ENCODE measurements at regions not wholly inside any gene's neighbourhood (a gene's known extent, or its start where the extent isn't known, plus 50 kb on each side); places are given as distances from the start of the nearest gene placed in this dataset.

DNA sequence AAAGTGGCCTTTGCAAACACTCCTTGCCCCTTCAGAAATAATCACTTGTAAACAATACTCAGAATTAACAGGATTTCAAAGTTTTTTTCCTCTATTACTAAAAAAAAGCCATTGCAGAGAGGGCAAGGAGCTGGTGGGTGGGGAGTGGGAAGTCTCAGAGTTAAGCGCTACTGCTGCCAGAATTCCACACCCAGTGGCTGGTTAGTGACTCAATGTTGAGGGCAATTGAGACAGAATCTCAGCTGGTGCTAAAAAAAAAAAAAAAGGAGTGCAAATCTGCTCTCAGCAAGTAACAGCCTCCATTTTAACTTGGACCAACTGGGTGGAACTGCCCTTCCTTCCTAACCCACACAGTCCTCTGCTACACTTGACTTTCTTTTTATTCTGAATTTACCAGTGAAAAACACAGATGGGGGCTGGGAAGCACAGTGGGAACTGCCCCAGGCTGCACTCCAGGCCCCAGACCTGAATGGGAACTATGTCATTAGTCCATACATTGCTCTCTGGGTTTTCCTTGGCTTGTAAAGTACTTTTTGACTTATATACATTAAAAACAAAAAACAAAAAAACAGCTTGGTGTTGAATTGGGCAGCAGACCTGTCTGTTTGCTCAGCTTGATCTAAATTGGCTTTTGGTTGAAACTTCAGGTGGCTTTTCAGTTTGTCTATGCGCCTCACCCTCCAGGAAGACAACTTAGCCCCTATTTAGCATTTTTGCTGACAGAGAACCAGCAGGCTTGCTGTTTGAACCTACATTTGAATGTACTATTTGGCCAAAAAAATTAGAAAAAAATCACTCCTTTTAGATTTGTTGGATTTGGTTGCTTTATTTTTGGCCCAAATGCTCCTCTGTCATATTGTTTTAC lies 357.8 kb upstream of the TBL1XR1 start:
- TF ChIP-seq, protein P1, sequence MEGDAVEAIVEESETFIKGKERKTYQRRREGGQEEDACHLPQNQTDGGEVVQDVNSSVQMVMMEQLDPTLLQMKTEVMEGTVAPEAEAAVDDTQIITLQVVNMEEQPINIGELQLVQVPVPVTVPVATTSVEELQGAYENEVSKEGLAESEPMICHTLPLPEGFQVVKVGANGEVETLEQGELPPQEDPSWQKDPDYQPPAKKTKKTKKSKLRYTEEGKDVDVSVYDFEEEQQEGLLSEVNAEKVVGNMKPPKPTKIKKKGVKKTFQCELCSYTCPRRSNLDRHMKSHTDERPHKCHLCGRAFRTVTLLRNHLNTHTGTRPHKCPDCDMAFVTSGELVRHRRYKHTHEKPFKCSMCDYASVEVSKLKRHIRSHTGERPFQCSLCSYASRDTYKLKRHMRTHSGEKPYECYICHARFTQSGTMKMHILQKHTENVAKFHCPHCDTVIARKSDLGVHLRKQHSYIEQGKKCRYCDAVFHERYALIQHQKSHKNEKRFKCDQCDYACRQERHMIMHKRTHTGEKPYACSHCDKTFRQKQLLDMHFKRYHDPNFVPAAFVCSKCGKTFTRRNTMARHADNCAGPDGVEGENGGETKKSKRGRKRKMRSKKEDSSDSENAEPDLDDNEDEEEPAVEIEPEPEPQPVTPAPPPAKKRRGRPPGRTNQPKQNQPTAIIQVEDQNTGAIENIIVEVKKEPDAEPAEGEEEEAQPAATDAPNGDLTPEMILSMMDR (IDR thresholded peaks at IDR 0.05) = no peak
- TF ChIP-seq POLR2A (IDR thresholded peaks at IDR 0.05) = no peak
